ENCODE measurements at regions not wholly inside any gene's neighbourhood (a gene's known extent, or its start where the extent isn't known, plus 50 kb on each side); places are given as distances from the start of the nearest gene placed in this dataset.

GRCh38 chr4:56286763-56287162 is 100.5 kb downstream of the AASDH start:
- H3K4me1 ChIP-seq: peaks cover 5% of the 10 kb centered on the region; the same call in 1 of the 3 replicates
- no peak overlapping the region for H3K27ac ChIP-seq
- FAIRE-seq (no peak), ATAC-seq (no peak), DNase-seq (ENCODE audit: low read depth in 1 of 2, low spot score in 1 of 2) (no peak)
- no peak overlapping the region for H3K4me2 ChIP-seq
- ChIA-PET POLR2A (no interaction called here), CTCF (no interaction called here)
- no peaks in the 10 kb centered on the region for H3K9me3 ChIP-seq
- no peak overlapping the region for H3K4me3 ChIP-seq
- TF ChIP-seq RARB (CRISPR knock-in tag; IDR thresholded peaks at IDR 0.05) (no peak), RAD21 (conservative IDR thresholded peaks at IDR 0.05 in 1 of 2, IDR thresholded peaks at IDR 0.05 in 1 of 2) (no peak), CBX8 (IDR thresholded peaks at IDR 0.05) (no peak), RNF2 (IDR thresholded peaks at IDR 0.05; ENCODE audit: borderline replicate concordance, low read depth) (no peak), RFX5 (IDR thresholded peaks at IDR 0.05) (no peak), BHLHE40 (IDR thresholded peaks at IDR 0.05; ENCODE audit: low read depth, low read length) (no peak), PHF8 (IDR thresholded peaks at IDR 0.05; ENCODE audit: borderline replicate concordance, low read depth) (no peak), CHD4 (IDR thresholded peaks at IDR 0.05; ENCODE audit: borderline replicate concordance) (no peak), JUNB (IDR thresholded peaks at IDR 0.05) (no peak), E2F6 (IDR thresholded peaks at IDR 0.05; ENCODE audit: borderline replicate concordance, low read depth) (no peak), TP53 (CRISPR knock-in tag; IDR thresholded peaks at IDR 0.05) (no peak), EHMT2 (IDR thresholded peaks at IDR 0.05; ENCODE audit: low read depth) (no peak), FOXS1 (CRISPR knock-in tag; IDR thresholded peaks at IDR 0.05) (no peak), NFE2L2 (conservative IDR thresholded peaks at IDR 0.05; ENCODE audit: low read length) (no peak), MYC (IDR thresholded peaks at IDR 0.05; ENCODE audit: borderline replicate concordance, low read length) (no peak), CEBPB (IDR thresholded peaks at IDR 0.05) (no peak)
- WGBS (ENCODE audit: missing lambda C conversion rate): 58% methylated on average over 5 of the region's 5 CpGs

- FAIRE-seq (no peak), DNase-seq (ENCODE audit: low read depth in 1 of 2, low spot score in 1 of 2) (no peak), ATAC-seq (no peak)
- H3K27ac ChIP-seq: no peak overlapping the region
- 50% methylated on average over 2 of the region's 2 CpGs for WGBS (ENCODE audit: missing lambda C conversion rate)
- ChIA-PET POLR2A (no interaction called here), CTCF (interaction anchor here (1.1 to 1.3 kb wide), 2 partner anchors 18 to 19 kb away, joined by 3 read pairs; no protein-coding TSS in a partner anchor)
- peaks cover under 1% of the 10 kb centered on the region; the same call in 1 of the 3 replicates for H3K4me1 ChIP-seq
- no peak overlapping the region for H3K4me3 ChIP-seq
- no peak for TF ChIP-seq ZFP36 (IDR thresholded peaks at IDR 0.05; ENCODE audit: borderline replicate concordance, partially characterized antibody)
- TF ChIP-seq NR3C1 (IDR thresholded peaks at IDR 0.05): no peak
- TF ChIP-seq PHF8 (IDR thresholded peaks at IDR 0.05; ENCODE audit: borderline replicate concordance, low read depth): no peak
- no peak for TF ChIP-seq CHD2 (IDR thresholded peaks at IDR 0.05; ENCODE audit: low read length, partially characterized antibody)
- no peak for TF ChIP-seq HMGXB4 (CRISPR knock-in tag; IDR thresholded peaks at IDR 0.05; ENCODE audit: borderline replicate concordance)
- no peak for TF ChIP-seq HEYL (CRISPR knock-in tag; IDR thresholded peaks at IDR 0.05)
- no peak for TF ChIP-seq GATA3 (IDR thresholded peaks at IDR 0.05; ENCODE audit: borderline replicate concordance)
- no peak for TF ChIP-seq HES2 (IDR thresholded peaks at IDR 0.05)
- TF ChIP-seq ELK1 (IDR thresholded peaks at IDR 0.05; ENCODE audit: low read depth, low read length): no peak
- TF ChIP-seq CEBPB (IDR thresholded peaks at IDR 0.05): no peak
- no peak for TF ChIP-seq EP300 (IDR thresholded peaks at IDR 0.05)
- TF ChIP-seq TFCP2L1 (CRISPR knock-in tag; IDR thresholded peaks at IDR 0.05): no peak
- TF ChIP-seq KDM1A (IDR thresholded peaks at IDR 0.05; ENCODE audit: low read depth): no peak
- no peak for TF ChIP-seq MAFK (IDR thresholded peaks at IDR 0.05; ENCODE audit: partially characterized antibody)
- TF ChIP-seq CTCF (IDR thresholded peaks at IDR 0.05): no peak
- TF ChIP-seq BHLHE40 (IDR thresholded peaks at IDR 0.05; ENCODE audit: low read depth, low read length): no peak
- TF ChIP-seq POLR2AphosphoS2 (conservative IDR thresholded peaks at IDR 0.05; ENCODE audit: low read length): no peak
- no peak for TF ChIP-seq PBX3 (IDR thresholded peaks at IDR 0.05)
- H3K4me2 ChIP-seq: no peak overlapping the region
- H3K9me3 ChIP-seq: no peaks in the 10 kb centered on the region
These were observed 103.9 kb downstream of the AASDH start for GRCh38 chr4:56283375-56283774.

Data from A549 (cell line).